Myocyte (in vitro differentiated cells): ENCODE measurements at regions not wholly inside any gene's neighbourhood (a gene's known extent, or its start where the extent isn't known, plus 50 kb on each side); places are given as distances from the start of the nearest gene placed in this dataset.

ENCODE experiments used
- DNase-seq: peaks from one replicate; pipeline ENCODE4 v3.0.0-alpha.2; 2012; ENCODE audit warnings: low read depth

- DNase-seq: peak; percentile 10
These were observed 1030.1 kb downstream of the FSTL5 start for GRCh38 chr4:161133586-161134276.

GRCh38 chr4:161132715-161133425 is 1030.9 kb downstream of the FSTL5 start:
- DNase-seq: no peak

- no peak for DNase-seq
These were observed 1042.3 kb downstream of the FSTL5 start for GRCh38 chr4:161121451-161121850.

- no peak for DNase-seq
These were observed 1061.9 kb downstream of the FSTL5 start for GRCh38 chr4:161101881-161102280.

GRCh38 chr4:161097821-161098220 is 1066.0 kb downstream of the FSTL5 start:
- peak; percentile 56 for DNase-seq

- no peak for DNase-seq
These were observed 1102.8 kb downstream of the FSTL5 start for GRCh38 chr4:161061046-161061445.
